HG03060 (cell line): ENCODE measurements at regions not wholly inside any gene's neighbourhood (a gene's known extent, or its start where the extent isn't known, plus 50 kb on each side); places are given as distances from the start of the nearest gene placed in this dataset.

Source experiments
- ATAC-seq: cut with Tn5 transposase; IDR thresholded peaks from one replicate; pipeline ENCODE4 v1.9.1; 2021; ENCODE audit warnings: low read depth, moderate number of reproducible peaks; ENCODE audit not compliant: unreplicated experiment

DNA sequence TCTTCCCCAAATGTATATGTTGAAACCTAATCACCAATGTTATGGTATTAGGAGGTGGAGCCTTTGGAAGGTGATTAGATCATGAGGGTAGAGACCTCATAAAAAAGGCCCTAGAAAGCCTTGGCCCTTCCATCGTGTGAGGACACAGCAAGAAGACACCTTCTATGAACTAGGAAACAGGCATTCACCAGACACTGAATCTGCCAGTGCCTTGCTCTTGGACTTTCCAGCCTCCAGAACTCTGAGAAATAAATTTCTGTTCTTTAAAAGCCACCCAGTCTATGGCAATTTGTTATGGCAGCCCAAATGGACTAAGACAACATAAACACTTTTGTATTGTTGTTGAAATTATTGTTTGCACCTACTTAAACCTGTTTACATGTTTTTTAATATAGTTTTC lies 221.8 kb upstream of the RPS6KA3 start:
- no peak for ATAC-seq

DNA sequence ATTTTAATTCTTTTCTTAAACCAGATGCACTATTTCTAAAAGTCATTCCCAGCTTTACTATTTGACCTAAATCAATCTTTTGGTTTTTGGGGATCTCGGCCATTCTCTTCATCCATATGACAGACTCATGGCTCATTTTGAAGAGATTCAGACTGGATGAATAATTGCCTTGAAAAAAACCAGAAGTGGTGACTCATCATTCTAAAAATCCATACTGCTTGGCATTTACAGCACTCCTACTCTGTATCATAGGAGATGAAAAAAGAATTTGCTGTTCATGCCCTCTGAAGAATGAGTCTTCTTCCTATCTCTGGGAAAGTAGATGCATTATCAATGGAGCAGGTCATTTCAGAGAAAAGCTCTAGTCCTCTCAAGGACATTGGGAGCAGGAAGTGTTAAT lies 220.5 kb upstream of the RPS6KA3 start:
- ATAC-seq, result no peak

DNA sequence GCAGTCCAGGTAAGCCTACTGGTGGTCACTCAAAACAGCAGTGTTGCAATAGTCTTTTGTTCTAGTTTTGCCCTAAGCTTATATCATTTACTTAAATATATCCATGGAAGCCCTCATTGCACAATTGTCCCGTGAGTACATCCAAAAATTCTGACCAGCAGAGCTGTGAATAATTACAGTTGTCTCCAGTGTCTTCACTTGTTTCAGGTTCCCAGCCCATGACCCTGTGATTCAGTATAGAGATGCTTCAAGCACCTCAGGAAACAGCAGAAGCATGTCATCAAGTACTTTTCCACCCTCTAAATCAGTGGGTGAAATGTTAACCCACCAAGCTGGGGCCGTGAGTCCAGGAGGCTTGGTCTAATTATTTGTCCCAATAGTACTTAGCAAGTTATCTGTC lies 214.9 kb upstream of the RPS6KA3 start:
- ATAC-seq, result no peak

DNA sequence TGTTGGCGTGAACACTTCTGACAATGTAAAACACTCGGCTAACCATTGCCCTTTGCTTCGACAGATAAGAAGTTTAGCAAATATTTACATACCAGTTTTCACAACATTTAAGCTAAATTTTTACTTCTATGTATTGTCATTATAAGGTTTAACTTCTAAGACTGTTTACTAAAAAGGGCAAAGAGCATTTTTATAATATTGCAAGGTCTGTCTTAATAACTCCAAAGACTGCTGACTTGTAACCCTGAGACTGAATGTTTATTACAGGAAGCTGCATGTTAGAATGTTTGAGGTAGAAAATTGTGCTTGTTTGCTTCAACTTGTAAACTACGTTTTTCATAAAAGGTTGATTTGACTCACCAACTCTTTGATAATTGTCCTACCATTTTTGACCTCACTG lies 213.2 kb upstream of the RPS6KA3 start:
- no peak for ATAC-seq

DNA sequence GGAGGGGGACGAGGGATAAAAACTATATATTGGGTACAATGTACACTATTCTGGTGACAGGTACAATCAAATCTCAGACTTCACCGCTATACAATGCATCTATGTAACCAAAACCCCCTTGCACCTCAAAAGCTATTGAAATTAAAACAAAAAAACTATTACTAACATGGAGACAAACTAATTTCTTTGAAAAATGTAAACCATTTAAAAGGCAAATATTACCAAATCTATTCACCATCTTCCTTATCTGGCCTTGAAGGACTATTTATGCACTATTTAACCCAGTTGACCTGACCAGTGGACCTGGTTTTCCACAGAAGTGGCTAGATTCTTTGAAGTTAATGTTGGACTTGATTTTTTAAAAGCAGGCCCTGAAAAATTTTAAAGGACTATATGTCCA lies 212.3 kb upstream of the RPS6KA3 start:
- no peak for ATAC-seq

DNA sequence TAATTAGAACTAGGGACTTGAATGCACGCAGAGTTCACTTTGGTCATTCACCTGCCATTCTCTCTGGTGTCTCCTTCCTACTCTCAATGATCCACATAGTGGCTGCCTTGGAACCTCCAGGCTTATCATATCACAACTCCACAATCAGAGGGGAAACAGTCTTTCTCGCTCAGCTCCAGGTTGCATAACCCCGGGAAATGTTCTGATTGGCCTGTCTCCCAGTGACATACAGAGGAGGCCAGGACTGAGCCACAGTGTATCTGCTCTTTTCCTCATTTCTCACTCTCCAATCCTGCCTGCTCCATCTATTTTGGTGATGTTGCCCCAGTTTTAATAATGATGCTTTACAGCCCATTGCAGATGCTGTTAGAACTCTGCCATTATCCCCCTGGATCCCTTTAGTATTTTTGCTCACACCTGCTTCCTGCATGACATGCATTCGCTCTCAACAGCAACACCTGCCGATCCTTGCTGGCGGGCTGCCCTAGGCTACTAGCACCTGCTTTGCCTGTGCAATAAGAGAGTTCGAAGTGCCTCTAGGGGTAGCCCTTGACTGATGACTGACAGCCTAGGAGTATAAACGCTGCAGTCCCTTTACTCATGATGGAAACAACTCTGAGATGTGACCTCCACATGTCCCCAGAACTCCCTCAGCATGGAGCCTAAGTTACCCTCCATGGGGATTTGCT lies 211.3 kb upstream of the RPS6KA3 start:
- no peak for ATAC-seq

DNA sequence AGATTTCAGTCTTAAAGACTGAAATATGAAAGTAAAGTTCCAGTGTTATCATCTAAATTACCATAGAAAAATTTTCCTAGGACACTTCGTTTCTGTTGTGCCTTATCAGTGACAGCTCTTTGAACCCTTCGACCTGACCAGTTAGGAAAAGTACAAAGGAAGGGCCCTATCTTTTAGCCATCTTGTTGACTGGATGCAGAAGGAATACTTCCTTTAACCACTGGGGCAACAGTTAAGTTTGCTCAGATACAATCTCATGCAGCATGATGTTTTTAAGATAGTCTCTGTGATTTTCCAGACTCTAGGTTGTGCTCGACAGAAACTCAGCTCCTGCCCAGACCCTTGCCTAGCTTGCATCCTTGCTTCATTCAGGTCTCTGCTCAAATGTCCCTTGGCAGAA lies 210.5 kb upstream of the RPS6KA3 start:
- ATAC-seq, result no peak

DNA sequence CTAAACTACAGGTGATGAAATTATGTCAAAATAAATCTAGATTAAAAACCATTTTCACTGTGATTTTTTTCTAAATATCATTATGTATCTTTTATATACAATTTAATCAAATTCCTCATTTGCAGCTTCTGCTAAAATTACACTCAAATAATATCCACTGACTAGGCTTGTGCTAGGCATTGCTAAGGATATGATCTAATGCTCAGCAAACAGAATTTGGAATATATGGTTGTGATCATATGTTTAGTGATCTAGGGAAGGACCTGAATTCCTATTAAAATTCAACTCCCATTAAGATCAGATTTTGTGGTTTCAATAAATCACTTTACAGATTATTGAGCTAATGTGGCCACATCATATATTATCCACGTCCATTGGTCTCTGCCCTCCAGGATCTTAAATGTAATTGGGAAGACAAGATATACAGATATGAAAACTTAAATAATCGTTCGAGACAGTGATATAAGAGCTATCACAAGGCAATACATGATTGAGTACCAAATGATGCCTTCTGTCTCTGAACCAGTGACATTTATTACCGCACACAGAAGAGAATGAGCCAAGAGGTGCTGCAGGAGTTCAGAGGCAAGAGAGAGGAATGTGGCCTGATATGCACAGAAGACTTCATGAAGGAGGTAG lies 206.0 kb upstream of the RPS6KA3 start:
- ATAC-seq, result no peak

DNA sequence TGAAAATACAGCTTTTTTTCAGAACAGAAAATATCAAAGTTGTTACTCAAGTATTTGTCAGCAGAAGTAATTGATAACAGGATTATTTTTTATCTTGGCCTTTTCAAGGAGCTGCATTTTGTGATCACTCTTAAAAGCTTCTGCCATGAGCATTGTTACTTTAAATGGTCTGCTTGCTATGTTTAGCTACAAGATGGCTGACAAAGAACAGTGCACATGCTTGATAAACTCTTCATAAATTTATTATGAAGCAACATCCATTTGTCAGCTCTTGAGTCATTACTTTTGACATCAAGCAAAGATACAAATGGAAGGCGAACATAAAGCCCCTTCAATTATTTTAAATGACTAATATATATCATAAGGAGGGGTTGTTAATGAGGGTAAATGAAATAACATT lies 205.4 kb upstream of the RPS6KA3 start:
- ATAC-seq, result no peak

DNA sequence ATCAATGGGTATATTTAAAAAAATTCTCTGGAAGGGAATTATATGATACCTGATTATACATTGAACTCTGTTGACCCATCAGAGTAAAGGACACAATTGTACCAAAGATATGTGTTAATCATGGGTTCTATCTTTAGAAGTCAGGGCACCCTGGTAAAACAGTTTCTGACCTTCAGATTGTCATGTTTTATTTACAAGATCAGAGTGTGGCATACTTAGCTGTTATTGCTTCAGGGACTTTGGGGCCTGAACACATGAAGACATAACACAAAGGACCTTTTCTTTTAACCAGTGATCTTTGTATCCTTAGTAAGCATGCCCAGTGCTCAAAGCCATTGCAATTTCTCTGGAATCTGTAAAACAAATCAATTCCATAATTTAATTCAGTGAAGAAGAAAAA lies 204.8 kb upstream of the RPS6KA3 start:
- ATAC-seq, result no peak

DNA sequence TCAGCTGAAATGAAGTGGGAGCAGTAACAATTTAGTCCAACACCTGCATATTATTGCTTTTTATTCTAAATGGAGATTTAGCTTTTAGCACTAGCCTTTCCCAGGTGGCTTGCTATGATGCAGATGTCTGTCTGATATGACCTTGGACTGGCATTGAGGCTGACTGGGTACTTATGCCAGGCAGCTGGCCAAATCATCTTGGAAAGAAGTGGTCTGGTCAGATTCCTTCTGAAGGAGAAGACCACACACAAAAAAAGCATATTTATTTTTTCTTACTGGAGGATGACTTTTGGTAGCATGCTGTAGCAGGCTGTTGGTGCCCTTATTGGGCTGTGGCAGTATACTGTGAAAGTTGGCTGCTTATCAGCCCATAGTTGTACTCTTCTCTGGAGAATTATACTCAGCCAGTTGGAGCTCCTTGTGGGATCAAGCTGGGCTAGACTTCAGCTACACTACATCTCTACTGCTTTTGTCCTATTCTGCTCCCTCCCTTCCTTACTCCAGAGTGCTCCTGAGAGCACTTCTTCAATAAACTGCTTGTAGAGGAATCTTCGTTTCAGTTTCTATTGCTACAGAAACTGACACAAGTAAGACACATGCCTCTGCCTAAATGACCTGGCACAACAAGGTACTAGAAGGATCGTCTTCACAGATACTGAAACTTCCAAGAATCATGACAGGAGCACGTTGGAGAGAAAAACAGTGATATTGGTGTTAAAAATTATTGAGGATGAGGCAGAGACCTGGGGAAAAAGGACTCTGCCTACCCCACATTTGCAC lies 196.8 kb upstream of the RPS6KA3 start:
- no peak for ATAC-seq

DNA sequence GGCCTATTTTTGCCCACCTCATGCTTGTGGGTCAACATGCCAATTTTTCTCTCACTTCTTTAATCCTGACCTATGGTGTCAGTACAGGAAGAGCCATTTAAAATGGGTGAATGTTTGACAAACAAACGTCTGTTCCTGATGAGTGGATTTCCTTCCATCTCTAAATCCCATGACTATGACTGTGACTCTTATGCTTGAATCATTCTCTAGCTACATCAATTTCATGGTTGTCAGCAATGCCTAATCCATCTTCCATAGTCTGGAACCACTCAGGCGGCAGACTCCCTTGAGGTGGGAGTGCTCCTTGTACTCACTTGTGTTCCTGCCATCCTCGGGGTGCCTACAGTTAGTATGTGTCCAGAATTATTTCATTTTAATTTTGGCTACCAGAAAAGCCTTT lies 194.9 kb upstream of the RPS6KA3 start:
- ATAC-seq, result no peak

DNA sequence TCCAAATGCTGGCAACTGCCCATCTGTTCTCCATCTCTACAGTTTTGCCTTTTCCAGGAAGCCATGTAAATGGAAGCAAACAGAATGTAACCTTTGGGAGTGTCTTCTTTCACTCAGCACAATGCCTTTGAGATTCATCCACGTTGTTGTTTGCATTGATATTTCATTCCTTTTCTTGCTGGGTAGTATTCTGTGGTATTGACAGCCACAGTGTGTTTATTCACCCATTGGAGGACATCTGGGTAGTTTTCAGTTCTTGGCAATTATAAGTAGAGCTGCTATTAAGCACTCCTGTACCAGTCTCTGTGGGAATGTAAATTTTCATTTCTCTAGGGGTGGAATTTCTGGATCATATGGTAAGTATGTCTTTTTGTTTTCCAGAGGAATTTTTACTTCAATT lies 194.3 kb upstream of the RPS6KA3 start:
- ATAC-seq, result no peak

DNA sequence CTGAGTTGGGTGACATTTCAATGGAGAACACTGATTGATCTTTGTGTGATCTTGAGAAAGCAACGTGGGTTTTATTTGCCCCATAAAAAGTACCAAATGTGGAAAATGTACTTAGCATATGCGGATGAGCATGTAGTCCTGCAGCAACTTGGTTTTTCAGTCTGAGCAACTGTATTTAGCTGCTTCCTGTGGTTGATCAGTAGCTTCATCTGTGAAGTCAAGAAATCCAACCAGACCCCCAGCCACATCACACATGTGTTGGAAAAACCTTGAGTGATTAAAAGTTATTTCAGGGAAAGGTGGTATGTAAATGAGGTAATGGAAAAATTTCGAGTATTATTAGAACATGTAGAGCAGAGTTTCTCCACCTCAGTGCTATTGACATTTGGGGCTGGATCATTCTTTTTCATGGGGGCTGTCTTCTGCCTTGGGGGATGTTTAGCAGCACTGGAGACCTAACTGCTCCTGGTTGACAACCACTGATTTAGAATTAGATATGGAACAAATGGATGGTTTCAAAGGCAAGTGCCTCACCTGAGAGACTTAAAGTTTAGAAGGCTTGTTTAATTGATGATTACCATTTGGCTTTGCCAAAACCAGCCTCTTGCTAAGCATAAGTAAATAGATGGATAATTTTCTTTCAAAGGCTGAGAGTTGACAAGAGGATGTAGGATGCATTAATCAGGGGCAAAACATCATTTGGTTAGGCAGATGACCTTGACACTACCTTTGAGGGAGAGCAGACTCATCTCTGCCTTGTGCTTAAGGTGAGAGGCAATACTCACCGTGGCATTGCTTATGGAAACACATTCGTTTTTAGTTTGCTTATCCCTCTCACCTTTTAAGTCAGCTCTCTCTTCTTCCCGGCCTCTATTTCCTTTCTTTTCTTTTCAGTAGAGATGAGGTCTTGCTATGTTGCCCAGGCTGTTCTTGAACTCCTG lies 193.0 kb upstream of the RPS6KA3 start:
- no peak for ATAC-seq

DNA sequence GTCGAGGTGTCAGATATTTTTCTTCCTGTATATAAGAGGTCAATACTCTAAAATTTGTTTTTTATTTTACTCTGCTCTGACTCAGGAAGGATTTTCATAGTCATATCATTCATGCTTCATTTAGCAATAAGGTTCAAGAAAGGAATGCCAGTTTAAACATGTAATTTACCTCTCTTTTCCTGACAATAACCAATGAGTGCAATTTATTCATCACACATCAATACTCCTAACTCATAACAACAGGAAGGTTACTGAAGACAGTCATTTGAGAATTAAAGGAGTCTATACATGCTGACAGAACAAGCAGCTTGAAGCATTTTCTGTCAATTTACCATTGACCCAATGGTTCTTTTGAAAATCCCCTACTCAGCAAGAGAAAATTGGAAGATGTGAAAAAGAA lies 190.3 kb upstream of the RPS6KA3 start:
- ATAC-seq, result no peak

DNA sequence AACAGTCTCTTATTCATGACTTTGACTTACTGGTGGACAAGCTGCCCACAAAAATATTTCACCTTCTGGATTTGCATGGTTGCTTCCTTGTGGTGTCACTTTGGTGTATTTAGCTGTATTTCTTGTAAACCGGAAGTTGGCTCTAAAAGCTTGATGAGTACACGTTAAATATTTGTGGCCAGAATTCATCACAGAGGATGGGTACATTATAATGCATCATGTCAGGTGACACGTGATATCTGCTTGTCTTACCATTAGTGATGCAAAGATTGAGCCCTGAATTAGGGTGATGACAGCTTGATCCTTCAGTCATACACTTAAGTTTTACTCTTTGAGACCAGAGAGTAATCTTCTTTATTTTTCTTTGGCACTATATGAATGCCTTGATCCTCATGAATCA lies 188.3 kb upstream of the RPS6KA3 start:
- ATAC-seq, result no peak

DNA sequence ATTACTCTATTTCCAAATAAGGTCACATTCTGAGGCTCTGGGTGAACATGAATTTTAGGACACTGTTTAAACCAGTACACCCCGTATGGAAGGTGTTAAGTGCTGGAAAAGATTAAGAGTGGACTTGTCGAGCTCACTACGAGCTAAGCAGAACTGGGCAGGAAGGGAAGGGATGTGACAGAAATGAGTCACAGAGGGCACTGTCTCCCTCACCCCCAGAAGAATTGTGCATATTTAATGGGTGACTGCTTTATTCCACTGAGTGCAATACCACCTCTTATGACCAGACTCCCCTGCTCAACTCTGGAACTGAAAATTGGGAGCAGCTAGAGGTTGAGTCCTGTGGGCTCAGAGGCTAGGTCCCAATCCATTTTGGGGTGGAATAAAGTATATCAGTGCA lies 187.4 kb upstream of the RPS6KA3 start:
- ATAC-seq, result no peak

DNA sequence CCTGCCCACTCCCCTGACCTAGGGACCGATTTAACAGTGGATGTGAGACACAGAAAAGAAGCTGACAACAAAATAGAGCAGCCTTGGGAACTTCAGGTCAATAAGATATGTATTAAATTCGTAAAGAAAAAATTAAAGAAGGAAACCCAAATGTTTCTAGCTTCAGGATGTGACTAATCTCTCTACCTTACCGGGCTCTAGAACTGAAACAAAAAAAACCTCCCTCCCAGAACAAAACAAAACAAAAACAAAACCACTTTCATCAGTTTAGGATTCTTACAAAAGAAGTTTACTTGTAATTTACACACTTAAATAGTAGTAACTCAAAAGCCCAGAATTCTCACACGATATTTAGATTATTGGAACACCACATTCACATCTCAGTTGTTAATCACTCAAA lies 185.8 kb upstream of the RPS6KA3 start:
- no peak for ATAC-seq

DNA sequence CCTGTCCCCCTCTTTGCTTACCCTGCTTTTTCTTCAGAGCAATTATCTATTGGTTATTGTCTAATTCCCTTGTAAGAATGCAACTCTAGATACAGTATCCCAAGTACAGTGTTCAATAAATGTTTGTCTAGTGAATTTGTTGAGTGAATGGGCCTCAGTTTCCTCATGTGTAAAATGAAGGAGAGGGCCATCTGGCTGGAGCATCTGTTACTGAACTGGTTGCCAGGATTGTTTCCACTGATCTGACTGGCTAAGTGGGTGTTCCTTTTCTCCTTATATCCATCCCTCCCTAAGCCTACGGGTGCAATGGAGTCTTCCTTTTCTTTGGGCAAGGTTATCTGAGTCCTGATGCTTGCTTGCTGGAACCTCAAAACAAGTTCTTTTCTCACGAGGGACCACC lies 185.2 kb upstream of the RPS6KA3 start:
- no peak for ATAC-seq

DNA sequence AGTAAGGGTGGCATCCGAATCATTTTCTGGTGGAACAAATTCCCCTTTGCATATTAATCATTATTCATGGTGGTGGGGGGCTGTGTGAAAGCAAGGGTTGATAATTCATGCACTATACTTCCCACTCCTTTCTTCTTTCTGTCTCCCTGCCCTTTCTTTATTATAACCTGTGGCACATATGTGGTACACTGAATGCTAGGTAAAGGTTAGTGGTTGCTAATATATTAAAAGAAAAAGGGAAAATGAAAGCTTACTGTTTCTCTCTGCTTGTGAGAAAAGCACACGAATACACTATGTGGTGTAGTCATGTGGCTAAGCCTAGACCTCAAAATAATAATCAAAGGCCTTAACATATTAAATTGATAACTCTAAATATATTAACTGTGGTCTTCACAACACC lies 178.4 kb upstream of the RPS6KA3 start:
- ATAC-seq, result no peak

DNA sequence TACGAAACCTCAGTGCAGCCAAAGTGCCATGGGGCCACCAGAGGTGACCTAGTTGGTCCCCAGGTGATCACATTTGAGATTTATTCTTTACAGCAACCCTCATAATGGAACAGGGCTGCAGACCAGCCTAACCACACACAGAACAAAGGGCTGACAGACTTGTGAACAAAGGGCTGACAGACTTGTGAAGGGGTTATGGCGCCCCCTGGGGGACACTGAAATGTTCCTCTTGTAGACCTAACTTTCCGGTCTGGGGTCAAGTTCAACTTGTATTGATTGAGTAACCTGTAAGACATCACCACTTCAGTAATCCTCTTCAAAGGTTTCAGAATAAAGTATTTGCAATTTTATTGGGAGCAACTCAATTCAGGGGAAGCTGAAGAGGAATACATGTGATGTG lies 175.9 kb upstream of the RPS6KA3 start:
- ATAC-seq, result no peak
